ENCODE measurements at regions not wholly inside any gene's neighbourhood (a gene's known extent, or its start where the extent isn't known, plus 50 kb on each side); places are given as distances from the start of the nearest gene placed in this dataset.

DNA sequence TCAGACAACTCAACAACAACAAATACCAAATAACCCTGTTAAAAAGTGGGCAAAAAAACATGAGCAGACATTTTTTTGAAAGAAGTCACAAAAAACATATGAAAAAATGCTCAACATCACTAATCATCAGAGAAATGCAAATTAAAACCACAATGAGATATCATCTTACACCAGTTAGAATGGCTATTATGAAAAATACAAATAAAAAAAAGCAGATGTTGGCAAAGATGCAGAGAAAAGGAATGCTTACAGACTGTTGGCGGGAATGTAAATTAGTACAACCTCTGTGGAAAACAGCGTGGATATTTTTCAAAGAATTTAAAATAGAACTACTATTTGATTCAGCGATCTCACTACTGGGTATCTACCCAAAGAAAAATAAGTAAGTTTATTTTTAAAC is 114.0 kb downstream of the SLC38A4 start:
- no peak for DNase-seq (ENCODE audit: low read depth, low spot score)

DNA sequence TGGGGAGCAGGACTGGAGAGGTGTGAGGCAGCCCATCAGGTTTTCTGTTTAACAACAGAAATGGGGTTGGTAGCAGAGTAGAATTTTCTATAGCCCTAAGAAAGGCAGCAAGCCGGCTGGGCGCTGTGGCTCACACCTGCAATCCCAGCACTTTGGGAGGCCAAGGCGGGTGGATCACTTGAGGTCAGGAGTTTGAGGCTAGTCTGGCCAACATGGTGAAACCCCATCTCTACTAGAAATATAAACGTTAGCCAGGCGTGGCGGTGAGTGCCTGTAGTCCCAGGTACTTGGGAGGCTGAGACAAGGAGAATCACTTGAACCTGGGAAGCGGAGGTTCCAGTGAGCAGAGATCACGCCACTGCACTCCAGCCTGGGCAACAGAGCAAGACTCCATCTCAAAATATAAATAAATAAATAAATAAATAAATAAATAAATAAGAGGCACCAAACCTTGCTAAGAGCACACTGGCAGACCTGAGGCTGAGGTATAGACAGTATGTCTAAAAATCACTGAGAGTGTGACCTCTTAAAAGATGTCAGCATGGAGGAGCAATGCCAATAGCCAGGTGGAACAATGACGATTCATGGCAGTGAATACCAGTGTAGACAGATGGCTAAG is 115.6 kb downstream of the SLC38A4 start:
- in situ Hi-C loops (cut with HindIII; ENCODE audit: low sequenced_read_pairs): no loop called here

More for the DNA sequence above, 114.0 kb downstream of the SLC38A4 start:
- in situ Hi-C loops (cut with HindIII; ENCODE audit: low sequenced_read_pairs): no loop called here
- TF ChIP-seq, protein P1, sequence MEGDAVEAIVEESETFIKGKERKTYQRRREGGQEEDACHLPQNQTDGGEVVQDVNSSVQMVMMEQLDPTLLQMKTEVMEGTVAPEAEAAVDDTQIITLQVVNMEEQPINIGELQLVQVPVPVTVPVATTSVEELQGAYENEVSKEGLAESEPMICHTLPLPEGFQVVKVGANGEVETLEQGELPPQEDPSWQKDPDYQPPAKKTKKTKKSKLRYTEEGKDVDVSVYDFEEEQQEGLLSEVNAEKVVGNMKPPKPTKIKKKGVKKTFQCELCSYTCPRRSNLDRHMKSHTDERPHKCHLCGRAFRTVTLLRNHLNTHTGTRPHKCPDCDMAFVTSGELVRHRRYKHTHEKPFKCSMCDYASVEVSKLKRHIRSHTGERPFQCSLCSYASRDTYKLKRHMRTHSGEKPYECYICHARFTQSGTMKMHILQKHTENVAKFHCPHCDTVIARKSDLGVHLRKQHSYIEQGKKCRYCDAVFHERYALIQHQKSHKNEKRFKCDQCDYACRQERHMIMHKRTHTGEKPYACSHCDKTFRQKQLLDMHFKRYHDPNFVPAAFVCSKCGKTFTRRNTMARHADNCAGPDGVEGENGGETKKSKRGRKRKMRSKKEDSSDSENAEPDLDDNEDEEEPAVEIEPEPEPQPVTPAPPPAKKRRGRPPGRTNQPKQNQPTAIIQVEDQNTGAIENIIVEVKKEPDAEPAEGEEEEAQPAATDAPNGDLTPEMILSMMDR (IDR thresholded peaks at IDR 0.05; ENCODE audit: low read depth, low read length): no peak
- no peak overlapping the region for H3K4me3 ChIP-seq (ENCODE audit: low read depth, low read length)

DNA sequence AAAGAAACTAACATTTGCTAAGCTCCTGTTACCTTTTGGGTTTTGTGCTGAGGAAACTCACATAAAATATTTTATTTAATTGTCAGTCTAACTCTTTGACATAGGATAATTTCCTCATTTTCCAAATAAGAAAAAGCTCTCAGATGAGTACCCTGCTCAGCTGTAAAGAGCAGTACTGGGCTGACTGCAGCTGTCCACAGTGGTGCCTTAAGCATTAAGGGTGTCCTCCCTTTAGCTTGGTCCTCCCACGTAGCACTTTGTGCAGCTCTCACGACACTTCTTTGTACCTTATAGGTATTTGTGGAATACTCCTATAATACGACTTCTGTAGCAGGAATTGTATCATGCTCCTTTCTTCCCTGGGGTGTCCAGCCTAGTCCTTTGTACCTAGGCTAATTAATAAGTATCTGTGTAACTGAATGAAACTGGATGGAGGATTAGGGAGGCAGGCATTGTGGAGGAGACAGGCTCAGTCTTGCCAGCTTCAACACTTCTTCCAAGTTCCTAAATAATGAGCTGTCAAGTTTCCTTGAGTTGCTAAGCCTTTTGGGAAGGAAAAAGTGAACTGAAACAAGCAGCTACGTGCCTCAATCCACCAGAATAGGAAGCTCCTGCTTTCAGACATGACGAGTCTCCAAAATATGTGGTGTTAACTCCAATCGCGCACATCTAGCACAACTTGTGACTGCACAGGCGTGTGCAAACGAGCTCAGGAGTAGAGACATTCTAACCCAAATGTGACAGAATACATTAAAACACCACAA is 123.0 kb downstream of the SLC38A4 start:
- no peak overlapping the region for H3K4me3 ChIP-seq (ENCODE audit: low read depth, low read length)
- in situ Hi-C loops (cut with HindIII; ENCODE audit: low sequenced_read_pairs): no loop called here
- no peak for DNase-seq (ENCODE audit: low read depth, low spot score)
- TF ChIP-seq, protein P1 (IDR thresholded peaks at IDR 0.05; ENCODE audit: low read depth, low read length): no peak

More for the DNA sequence above, 115.6 kb downstream of the SLC38A4 start:
- DNase-seq (ENCODE audit: low read depth, low spot score): no peak
- no peak overlapping the region for H3K4me3 ChIP-seq (ENCODE audit: low read depth, low read length)
- TF ChIP-seq, protein P1 (IDR thresholded peaks at IDR 0.05; ENCODE audit: low read depth, low read length): no peak

DNA sequence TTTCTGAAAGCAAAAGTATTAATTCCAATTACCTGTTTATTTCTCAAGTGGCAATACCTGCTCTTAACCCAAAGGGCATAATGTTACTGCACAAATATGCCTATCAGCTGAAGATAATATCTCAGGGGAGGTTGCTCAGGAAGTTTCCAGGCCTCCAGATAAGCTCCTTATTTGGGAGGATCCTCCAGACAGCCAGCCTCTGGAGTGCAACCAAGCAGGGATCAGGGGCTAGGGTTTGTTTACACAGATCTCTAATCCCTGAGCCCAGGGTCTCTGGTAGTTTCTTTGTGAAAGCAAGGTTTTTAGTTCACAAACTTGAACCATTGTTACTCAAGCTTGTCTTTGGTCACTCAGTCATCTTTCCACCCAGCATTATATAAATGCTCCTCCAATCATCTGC is 124.4 kb downstream of the SLC38A4 start:
- DNase-seq (ENCODE audit: low read depth, low spot score): no peak

DNA sequence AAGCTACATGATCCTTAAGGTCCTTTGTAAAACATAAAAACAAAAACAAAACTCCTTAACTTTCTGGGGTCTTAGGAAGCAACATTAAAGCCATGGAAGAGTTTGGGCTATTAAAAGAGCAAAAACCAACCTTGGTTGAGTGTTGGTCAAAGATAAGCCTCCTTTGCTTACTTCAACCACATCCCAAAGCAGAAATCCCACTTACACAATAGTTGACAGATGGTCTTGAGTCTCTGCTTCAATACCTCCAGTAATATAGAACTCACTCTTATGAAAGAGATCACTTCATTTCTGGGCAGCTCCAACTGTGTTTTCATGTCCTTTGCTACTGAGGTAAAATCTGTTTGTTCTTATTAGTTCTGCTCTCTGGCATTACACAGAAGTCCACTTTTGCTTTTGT is 125.8 kb downstream of the SLC38A4 start:
- no peak overlapping the region for H3K4me3 ChIP-seq (ENCODE audit: low read depth, low read length)
- in situ Hi-C loops (cut with HindIII; ENCODE audit: low sequenced_read_pairs): no loop called here
- DNase-seq (ENCODE audit: low read depth, low spot score): no peak
- TF ChIP-seq, protein P1 (IDR thresholded peaks at IDR 0.05; ENCODE audit: low read depth, low read length): no peak

More for the DNA sequence above, 124.4 kb downstream of the SLC38A4 start:
- H3K4me3 ChIP-seq (ENCODE audit: low read depth, low read length): no peak overlapping the region
- TF ChIP-seq, protein P1 (IDR thresholded peaks at IDR 0.05; ENCODE audit: low read depth, low read length): no peak
- in situ Hi-C loops (cut with HindIII; ENCODE audit: low sequenced_read_pairs): no loop called here

DNA sequence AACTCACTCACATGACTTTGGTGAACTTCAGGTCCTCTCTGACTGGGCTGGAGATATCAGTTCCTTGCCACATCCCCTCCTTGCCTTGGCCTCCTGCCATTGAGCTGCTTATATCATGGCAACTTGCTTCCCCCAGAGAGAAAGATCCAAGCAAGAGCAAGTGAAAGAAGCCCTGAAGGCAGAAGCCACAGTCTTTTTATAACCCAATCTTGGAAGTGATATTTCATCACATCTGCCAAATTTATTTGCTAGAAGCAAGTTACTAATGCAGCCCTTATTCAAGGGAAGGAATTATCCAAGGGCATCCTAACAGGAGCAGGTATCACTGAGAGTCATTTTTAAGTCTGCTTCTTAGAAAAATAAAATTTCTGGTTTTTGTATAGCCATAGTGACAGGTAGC is 127.8 kb downstream of the SLC38A4 start:
- TF ChIP-seq, protein P1 (IDR thresholded peaks at IDR 0.05; ENCODE audit: low read depth, low read length): no peak
- H3K4me3 ChIP-seq (ENCODE audit: low read depth, low read length): no peak overlapping the region
- in situ Hi-C loops (cut with HindIII; ENCODE audit: low sequenced_read_pairs): no loop called here
- no peak for DNase-seq (ENCODE audit: low read depth, low spot score)

Data from astrocyte of the spinal cord (primary cell).